OCI-M1 (cell line): ENCODE measurements at regions not wholly inside any gene's neighbourhood (a gene's known extent, or its start where the extent isn't known, plus 50 kb on each side); places are given as distances from the start of the nearest gene placed in this dataset.

ENCODE experiments used
- DNase-seq: peaks from one replicate; lab custom pipeline; 2025; lab: John Stamatoyannopoulos, UW

DNA sequence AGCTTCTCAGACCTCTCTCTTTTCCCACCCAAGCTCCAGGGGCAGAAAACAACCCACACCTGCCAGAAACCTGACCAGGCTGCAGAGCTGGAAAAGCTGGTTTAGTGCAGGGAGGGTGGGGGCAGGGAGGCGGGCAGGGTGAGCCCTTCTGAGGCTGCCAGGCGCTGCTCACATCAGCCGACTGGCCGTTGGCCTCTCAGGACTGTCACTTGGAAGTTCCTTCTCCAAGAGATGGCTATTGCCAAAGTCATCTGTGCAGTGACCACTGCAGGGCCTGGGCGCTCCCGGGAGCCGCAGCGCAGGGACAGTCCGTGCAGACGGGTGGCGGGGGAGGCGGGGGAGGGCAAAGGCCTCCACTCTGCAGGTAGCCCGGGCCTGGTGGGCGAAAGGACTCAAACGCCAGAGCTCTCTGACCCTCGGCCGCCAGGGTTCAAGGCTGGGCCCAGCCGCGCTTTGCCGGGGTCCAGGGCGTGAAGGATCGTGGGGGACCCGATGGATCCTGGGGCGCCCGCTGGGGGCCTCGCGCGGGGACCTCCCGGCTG is 205.0 kb upstream of the IER5L start:
- no peak for DNase-seq

DNA sequence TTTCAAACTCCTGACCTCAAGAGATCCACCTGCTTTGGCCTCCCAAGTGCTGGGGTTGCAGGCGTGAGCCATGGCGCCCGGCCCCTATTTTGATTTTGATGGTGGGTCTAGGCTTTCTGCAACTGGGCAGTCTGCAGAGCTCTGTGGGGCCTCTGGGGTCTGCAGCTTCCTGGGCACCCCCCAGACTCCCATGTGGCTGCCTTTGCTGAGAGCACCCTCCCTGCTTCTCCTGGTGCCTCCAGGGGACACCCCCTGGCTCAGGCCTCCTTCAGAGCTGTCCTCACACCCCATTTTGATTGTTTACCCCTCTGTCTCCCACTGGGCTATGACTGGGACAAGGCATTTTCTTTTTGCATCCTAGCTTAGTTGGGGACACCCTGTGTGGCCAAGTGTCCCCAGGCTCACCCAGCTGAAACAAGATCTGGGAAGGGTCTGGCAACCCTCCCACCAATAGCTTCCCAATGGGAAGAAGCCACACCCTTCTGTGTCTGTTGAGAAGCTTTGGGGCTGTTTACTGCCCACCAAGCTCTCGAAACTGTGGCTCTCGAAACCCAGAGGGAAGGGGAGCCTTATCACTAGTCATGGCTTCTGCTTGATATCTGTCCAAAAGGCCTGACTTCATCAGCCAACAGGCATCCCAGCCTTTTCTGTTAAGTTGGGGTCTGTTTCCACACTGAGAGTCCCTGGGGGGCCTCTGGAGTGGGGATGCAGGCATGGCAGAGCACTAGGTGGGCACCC is 204.4 kb upstream of the IER5L start:
- no peak for DNase-seq

DNA sequence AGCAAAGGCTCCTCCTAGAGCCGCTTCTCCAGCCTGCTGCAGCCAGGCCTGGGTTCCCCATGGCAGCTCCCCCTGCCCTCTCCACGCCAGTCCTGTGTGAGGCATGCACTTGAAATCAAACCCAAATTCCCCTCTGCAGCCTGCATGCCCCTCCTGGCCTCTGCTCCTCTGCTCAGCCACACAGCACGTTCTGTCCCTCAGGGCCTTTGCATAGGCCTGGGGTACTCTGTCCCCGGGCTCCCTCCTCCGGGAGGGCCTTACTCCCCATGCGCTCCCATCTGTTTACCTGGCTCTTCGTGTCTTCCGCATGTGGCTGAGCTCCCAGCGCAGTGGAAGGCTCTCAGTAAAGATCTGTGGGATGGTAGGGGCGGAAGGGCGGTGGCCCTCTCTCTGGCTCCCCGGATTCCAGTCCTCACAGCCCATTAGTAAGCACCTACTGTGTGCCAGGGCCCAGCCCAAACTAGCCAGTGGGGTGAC is 203.5 kb upstream of the IER5L start:
- DNase-seq = no peak

DNA sequence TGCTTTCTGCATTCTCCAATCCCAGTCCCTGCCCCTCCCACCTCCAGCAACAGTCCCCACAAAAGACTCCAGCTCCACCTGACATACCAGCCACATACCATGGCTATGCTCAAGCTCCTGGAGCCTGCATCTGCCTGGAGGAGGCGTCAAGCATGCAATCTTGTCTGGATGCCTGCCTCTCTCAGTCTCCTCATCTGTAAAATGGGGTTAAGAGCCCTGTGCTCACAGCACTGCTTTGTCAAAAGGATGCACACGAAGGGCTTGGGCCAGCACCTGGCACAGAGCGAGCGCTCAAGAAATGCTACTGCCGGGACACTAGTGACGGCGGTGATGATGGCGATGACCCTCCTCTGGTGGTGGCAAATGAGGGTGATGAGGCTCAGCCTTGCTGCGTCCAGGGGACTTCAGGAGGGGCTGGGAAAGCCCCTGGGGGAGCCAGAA is 202.9 kb upstream of the IER5L start:
- no peak for DNase-seq

DNA sequence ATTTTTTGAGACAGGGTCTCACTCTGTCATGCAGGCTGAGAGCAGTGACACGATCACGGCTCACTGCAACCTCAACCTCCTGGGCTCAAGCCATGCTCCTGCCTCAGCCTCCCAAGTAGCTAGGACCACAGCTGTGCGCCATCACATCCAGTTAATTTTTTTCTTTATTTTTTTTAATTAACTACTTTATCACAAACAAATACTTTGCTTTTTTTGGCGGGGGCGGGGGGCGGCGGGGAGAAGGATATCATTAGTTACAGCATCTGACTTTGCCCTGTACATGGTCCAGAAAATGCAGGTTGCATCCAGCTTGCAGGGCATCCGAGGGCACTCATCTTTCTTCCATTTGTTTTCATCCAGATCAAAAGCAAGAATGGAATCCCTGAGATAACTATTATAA is 201.8 kb upstream of the IER5L start:
- DNase-seq = no peak

DNA sequence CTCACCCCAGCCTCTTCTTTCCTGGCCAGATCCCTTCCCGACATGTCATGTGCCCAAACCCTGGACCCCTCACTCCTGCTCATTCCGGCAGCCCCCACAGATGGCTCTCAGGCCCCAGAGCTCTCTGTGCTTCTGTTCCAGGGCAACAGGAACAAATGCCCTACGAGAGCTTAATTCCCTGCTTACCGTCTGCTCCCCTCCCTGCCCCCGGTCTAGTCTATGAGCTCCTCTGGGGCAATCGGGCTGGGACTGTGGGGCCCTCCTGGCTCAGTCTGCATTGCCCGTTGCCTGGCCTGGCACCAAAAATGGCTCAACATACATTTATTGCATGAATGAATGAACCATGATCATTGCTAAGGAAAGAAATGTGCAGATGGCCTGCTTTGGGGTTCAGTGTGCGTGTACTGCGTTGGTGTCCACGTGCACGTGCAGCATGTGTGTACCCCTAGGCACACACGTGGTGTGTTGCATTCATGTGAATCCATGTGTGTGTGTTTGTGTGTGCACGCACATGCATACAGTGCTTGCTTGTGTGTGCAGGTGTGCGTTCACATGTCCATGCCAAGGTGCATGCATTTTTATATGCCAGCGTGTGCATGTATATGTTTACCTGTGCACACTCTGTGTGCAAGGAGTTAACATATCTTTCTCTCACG is 201.2 kb upstream of the IER5L start:
- no peak for DNase-seq

DNA sequence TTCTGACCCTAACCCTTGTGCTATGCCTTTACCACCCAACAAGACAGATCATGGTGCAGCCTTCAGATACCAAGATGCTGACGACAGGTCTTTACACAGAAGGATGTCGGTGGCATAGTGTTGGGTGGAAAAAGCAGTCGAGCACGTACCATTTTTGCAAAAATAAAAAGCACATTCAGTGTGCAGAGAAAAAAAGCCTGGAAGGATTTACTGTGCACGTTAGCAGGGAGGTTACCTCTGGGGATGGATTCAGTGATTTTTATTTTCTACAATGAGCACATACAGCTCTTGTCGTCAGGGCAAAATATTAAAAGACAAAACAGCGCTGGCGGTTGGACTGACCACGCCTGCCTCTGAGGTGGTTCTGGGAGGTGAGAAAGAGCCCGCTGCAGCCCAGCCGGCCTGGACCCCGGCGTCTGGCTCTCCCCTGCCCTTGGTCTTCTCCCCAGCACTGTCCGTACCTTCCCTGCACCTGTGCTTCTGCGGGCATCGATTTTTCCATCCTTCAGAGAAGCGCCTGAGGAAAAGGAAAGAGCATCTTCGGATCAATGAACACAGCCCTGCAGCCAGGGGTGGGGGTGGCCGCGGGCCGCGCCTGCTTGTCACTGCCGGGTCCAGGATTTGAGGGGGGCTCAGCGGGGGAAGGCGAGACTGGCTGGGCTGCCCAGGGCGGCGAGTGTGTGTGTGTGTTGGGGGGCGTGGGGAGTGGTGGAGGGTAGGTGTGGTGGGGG is 200.0 kb upstream of the IER5L start:
- DNase-seq = no peak

DNA sequence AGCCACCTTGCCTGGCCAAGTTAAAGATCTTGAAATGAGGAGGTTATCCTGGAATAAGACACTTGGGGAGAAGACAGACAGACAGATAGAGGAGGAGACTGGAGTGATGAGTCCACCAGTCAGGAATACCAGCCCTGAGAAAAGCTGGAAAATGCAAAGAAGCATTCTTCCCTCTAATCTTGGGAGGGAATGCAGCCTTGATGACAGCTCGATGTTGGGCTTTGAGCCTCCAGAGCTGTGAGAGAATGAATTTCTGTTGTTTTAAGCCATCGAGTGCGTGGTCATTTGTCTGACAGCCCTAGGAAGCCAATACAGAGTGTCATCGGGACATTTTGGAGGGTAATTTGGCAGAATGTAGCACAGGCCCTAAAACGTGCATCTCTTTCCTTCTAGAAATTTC is 199.1 kb upstream of the IER5L start:
- DNase-seq = no peak

DNA sequence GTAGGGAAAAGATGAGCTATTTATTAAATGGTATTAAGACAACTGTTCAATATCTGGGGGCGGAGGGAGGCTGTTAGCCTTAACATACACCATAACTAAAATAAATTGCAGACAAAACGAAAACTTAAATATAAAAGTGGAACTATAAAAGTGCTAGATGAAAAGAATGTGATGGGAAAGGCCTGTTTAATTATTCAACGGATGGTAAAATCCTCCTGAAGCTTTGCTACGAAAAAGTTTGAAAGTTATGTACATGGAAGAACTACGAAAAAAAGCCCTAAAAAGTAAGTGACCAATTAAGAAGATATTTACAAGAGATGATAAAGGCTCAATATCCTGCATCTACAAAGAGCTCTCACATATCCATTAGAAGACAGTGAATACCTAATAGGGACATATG is 197.8 kb upstream of the IER5L start:
- DNase-seq = no peak

DNA sequence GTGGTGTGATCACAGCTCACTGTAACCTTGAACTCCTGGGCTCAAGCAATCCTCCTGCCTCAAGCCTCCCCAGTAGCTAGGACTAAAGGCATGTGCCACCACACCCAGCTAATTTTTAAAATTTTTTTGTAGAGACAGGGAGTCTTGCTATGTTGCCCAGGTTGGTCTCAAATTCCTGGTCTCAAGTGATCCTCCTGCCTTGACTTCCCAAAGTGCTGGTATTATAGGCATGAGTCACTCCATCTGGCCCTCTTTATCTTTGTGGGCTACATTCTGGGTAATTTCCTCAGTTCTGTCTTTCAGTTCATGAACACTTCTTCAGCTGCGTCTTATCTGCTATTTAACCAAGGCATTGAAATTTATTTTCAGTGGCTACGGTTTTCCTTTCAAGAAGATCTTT is 196.6 kb upstream of the IER5L start:
- DNase-seq = no peak

DNA sequence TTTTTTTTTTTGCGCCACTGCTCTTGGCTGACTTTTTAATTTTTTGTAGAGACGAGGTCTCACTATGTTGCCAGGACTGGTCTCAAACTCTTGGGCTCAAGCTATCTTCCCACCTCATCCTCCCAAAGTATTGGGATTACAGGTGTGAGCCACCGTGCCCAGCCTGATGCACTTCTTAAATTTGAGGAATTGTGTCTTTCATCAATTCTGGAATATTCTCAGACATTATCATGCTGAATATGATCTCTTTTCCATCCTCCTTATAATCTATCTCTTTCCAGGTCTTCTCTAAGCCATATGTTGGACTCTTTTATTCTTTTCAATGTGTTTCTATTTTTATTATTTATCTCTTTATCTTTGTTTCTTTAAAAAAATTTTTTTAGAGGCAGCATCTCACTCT is 196.2 kb upstream of the IER5L start:
- DNase-seq = no peak

DNA sequence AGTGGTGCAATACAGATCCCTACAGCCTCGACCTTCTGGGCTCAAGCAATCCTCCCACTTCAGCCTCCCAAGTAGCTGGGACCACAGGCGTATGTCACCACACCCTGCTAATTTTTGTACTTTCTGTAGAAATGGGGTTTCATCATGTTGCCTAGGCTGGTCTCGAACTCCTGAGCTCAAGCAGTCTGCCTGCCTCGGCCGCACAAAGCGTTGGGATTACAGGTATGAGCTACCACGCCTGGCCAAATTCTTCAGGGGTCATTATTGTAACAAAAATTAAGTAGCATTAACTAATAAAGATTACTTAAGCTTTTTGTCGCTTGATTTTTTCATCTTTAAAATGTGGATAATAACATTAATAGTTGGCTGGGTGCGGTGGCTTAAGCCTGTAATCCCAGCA is 195.3 kb upstream of the IER5L start:
- DNase-seq = no peak

DNA sequence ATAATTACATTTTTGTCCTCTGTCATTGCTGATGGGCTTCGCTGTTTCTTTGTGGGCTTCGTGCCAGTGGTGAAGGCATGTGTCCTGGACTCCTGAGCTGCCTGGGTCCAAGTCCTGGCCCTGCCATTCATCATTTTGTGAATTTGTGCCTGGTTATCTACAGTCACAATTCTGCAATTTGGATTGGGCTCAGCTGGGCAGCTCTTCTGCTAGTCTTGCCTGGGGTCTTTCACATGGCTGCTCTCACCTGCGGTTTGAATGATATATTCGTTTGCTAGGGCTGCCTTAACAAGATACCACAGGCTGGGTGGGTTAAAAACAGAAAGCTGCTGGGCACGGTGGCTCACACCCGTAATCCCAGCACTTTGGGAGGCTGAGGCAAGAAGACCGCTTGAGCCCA is 192.7 kb upstream of the IER5L start:
- no peak for DNase-seq

DNA sequence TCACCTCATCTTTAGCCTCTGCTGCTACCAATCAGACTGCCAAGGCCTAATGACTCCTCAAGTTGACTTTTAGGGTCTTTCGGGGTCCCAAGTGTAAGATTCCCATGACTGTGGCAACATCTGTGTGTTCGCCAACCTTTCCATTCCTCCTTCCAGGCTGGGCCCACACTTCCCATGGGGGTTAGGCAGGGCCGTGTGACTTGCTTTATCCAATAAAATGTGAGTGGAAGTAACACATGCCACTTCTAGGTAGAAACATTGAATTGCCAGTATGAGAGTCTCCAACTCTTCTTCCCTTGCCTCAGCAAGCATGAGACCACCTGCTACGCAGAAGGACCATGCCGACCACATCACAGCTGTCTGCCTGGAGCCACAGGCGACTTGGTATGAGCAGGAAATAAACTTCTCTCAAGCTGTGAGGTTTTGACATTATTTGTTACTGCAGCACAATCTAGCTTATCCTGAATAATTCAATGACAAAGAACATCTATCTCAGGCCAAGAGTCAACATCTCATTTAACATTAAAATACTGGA is 190.4 kb upstream of the IER5L start:
- no peak for DNase-seq

DNA sequence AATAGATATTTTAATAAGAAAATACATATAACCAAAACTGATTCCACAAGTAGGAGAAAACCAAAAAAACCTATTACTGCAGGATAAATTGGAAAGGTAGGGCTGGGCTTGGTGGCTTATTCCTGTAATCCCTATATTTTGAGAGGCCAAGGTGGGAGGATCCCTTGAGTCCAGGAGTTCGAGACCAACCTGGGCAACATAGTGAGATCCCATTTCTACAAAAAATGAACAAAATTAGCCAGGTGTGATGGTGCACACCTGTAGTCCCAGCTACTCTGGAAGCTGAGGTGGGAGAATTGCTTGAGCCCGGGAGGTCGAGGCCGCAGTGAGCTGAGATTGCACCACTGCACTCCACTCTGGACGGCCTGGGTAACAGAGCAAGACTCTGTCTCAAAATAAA is 189.2 kb upstream of the IER5L start:
- DNase-seq = no peak

DNA sequence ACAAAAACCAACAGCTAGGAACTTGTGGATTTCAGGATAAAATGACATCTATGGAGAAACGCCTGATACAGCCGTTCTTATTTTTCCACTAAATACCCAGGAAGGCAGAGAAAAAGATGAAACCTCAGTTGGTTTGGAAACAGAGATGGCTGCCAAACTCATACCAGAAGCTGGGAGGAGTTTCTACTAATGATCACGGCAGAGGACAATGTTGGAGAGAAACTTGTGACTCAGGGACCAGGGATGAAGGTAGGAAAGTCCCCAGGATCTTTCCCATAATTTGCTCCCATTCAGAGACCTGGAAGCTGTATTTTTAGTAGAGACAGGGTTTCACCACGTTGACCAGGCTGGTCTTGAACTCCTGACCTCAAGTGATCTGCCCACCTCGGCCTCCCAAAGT is 187.1 kb upstream of the IER5L start:
- no peak for DNase-seq

DNA sequence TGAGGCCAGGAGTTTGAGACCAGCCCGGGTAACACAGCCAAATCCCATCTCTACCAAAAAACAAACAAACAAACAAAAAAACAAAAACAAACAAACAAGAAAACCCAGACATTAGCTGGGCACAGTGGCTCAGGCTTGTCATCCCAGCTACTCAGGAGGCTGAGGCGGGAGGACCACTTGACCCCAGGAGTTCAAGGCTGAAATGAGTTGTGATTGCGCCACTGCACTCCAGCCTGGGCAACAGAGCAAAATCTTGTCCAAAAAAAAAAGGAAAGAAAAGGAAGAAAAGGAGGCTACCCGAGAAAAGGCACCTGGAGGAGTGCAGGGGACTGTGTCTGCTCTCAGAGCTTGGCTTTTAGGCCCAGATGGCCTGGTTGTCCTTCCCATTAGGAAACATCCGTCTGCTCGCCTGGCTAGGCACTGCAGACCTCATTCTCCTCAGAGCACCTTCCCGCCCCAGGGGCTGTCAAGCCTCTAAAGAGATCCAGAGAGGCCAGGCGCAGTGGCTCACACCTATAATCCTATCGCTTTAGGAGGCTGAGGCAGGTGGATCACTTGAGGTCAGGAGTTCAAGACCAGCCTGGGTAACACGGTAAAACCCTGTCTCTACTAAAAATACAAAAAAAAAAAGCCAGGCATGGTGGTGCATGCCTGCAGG is 185.3 kb upstream of the IER5L start:
- DNase-seq = no peak

DNA sequence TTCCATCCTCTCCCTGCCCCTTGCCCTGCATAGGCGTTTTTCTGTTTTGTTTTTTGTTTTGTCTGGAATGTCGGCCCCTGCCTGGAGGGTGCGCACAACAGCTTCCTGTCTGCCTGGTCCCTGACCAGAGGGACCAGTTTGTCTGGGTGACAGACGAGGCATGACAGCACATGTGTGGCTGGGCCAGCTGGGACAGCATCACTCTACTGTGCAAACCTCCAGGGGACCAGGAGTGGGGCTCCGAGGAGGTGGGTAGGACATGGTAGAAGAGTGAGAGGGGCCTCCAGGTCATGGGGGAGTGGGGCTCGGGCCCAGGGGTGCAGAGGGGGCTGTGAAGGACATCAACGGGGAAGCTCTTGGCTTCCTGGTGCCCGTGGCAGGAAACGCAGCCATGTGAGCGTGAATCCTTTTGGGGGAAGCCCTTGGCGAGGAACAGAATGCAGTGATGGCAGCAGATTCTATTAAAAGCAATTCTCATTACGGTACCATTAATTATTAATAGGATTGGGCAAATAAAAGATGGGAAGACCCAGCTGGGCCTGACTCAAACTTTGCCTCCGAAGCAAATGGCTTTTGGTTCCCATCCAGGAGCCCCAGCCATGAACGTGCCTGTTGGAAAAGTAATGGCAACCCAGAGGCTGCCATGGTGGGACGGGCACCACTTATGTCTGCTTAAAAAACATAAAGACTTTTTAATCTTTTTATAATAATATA is 184.4 kb upstream of the IER5L start:
- DNase-seq = no peak

DNA sequence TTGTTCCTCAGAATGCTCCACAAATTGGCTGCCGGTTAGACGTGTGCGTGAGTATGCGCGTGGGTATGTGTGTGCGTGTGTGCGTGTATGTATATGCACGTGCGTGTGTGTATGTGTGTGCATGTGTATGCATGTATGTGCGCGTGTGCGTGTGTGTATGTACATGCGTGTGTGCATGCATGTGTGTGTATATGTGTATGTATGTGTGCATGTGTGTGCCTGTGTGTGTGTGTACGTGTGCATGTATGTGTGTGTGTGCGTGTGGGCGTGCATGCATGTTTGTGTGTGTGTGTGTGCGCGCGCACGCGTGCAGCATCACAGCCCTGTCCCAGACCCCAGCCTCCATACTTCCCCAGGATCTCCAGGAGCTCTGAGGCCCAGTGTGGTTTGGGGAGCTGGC is 183.1 kb upstream of the IER5L start:
- no peak for DNase-seq

DNA sequence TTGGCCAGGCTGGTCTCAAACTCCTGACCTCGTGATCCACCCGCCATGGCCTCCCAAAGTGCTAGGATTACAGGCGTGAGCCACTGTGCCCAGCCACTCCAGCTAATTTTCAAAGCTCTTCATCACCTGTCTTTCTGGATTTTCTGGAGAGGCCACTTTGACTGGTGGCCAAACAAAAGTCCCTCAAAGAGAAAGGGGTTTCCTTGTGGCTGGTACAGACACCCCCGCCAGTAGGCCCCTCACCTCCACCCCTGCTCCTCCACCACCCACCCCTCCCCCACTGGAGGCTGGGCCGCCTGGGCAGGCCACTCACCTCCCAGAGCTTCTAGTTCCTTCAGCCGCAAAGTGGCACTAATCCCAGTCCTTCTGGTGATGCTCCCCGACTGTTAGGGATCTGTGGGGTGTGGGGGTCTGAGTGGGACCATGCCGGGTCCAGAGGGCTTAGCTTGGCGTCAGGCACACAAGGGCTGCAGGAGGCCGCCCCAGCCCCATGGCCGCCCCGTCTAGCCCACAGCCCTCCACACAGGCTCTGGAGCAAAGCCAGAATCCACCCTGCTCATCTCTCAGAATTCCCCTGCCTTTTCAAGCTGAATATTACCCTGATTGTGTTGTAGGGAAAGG is 182.0 kb upstream of the IER5L start:
- DNase-seq = no peak
